Stimulated activated CD4-positive, alpha-beta T cell treated with anti-CD3 and anti-CD28 coated beads, Interleukin-1b, Interleukin-23, amount 100 ng/mL, for 48 hours (primary cell): ENCODE measurements at regions not wholly inside any gene's neighbourhood (a gene's known extent, or its start where the extent isn't known, plus 50 kb on each side); places are given as distances from the start of the nearest gene placed in this dataset.

Experiments
- DNase-seq: peaks from one replicate; pipeline ENCODE4 v3.0.0-alpha.2; 2020

DNA sequence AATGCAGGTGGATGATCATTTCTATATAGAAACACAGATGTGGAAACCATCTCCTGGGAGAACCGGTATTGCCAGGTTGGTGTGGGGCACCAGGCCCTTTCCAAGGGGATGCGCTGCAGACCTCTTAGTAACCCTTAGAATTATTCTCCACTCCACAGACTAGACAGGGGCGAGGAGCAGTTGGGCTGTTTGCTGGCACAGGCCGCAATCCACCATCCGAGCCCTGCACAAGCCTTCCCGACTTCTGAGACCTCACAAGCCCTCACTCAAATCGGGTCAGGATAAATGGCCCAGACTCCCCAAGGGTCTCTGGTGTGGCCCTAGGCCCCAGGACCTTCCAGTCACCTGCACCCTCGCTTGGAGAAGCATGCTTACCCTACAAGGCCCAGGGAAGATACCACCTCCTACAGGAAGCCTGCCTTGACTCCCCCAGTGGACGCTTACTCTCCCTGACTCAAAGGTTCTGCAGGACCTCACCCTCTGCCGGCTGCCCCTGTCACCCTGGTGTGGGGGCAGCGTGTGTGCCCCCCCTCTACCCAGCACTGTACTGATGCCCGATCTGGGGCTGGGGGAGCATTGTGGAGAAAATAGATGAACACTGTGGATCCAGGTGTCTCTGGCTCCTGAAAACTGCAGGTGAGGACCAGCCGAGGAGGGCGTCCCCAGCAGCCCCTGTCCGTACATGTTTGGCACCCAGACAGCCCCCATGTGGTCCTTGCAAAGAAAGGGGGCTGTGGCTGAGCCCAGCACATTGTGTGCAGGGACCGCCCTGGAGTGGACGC, 49.8 kb upstream of the ACSF3 start:
- no peak for DNase-seq
